Endothelial cell of umbilical vein (primary cell): ENCODE measurements at regions not wholly inside any gene's neighbourhood (a gene's known extent, or its start where the extent isn't known, plus 50 kb on each side); places are given as distances from the start of the nearest gene placed in this dataset.

Experiments used
- BruUV-seq: library from RNA; stranded (reverse); fragments of 400-500 nt; replicated peaks from 2 replicates; lab custom pipeline; 2021; lab: Mats Ljungman, UMichigan
- CTCF ChIA-PET: fragments of 300-600, 350-600 bp; sonication (Branson Sonifier 250); formaldehyde crosslinking; loops from one replicate; lab custom pipeline; 2021; ENCODE audit warnings: antibody characterized with exemption, inconsistent platforms; lab: Charles Lee
- POLR2A ChIA-PET: fragments of 300-600, 350-600 bp; sonication (Branson Sonifier 250); formaldehyde crosslinking; loops from one replicate; lab custom pipeline; 2021; ENCODE audit warnings: antibody characterized with exemption, inconsistent platforms; lab: Charles Lee
- DNase-seq: peaks from one replicate; pipeline ENCODE4 v3.0.0-alpha.2; 2011; ENCODE audit warnings: low read depth, low spot score
- FAIRE-seq: peaks from 2 replicates; lab custom pipeline; 2011; peaks lifted over from hg19 to GRCh38; lab: Jason Lieb, UNC
- H2AFZ ChIP-seq: 2 replicates; pipeline ENCODE4 v1.6.0; 2012; ENCODE audit warnings: low read depth, low read length, control low read depth, inconsistent platforms
- H3K27ac ChIP-seq: 2 replicates; pipeline ENCODE4 v1.5.1; 2011; ENCODE audit warnings: low read depth, mild to moderate bottlenecking, control low read depth, low read length, moderate library complexity; ENCODE audit not compliant: insufficient read depth
- H3K27me3 ChIP-seq, 2 experiments: 2 replicates each; pipeline versions ENCODE4 v1.6.0 to v1.6.1; 2011; ENCODE audit warnings: low read length in 2 of 2, mixed read lengths in 1 of 2; ENCODE audit not compliant: control insufficient read depth in 2 of 2, insufficient read depth in 2 of 2
- H3K36me3 ChIP-seq, 2 experiments: 2 replicates in 1 of 2; 3 replicates in 1 of 2; pipeline ENCODE4 v1.5.1; 2011; ENCODE audit warnings: low read length in 2 of 2, mild to moderate bottlenecking in 1 of 2, moderate library complexity in 1 of 2; ENCODE audit not compliant: control insufficient read depth in 2 of 2, insufficient read depth in 2 of 2; ENCODE audit errors: extremely low read depth in 1 of 2
- H3K4me1 ChIP-seq: 3 replicates; pipeline ENCODE4 v1.5.1; 2011; ENCODE audit warnings: mild to moderate bottlenecking, low read length; ENCODE audit not compliant: control insufficient read depth, insufficient read depth; ENCODE audit errors: extremely low read depth
- H3K4me2 ChIP-seq: 2 replicates; pipeline ENCODE4 v1.6.1; 2011; ENCODE audit warnings: low read length, control low read depth, mixed read lengths; ENCODE audit not compliant: insufficient read depth
- H3K4me3 ChIP-seq, 3 experiments: fragments of 200-600 bp in 1 of 3; sonication (generic), shearing (Covaris generic) in 1 of 3; replicated peaks in 1 of 3; 2 replicates each; pipeline ENCODE4 v1.5.1; 2011 to 2016; ENCODE audit warnings: control low read depth in 3 of 3, low read length in 3 of 3, mild to moderate bottlenecking in 2 of 3, inconsistent platforms in 1 of 3, low read depth in 1 of 3, moderate library complexity in 1 of 3; ENCODE audit not compliant: insufficient read depth in 1 of 3
- H3K79me2 ChIP-seq: 2 replicates; pipeline ENCODE4 v1.6.0; 2012; ENCODE audit warnings: low read length, inconsistent platforms; ENCODE audit not compliant: control insufficient read depth, insufficient read depth
- H3K9ac ChIP-seq: replicated peaks from 2 replicates; pipeline ENCODE3; 2011; ENCODE audit warnings: low read length, control low read depth; ENCODE audit not compliant: insufficient read depth; ENCODE audit errors: extremely low read depth
- H3K9me1 ChIP-seq: replicated peaks from 3 replicates; pipeline ENCODE4 v1.6.0; 2011; ENCODE audit warnings: mild to moderate bottlenecking, low read length; ENCODE audit not compliant: control insufficient read depth, insufficient read depth; ENCODE audit errors: extremely low read depth
- H3K9me3 ChIP-seq: replicated peaks from 2 replicates; pipeline ENCODE4 v1.5.1; 2012; ENCODE audit warnings: low read length, inconsistent platforms; ENCODE audit not compliant: control insufficient read depth, insufficient read depth
- H4K20me1 ChIP-seq: replicated peaks from 2 replicates; pipeline ENCODE3; 2011; ENCODE audit warnings: mild to moderate bottlenecking, low read length; ENCODE audit not compliant: control insufficient read depth, insufficient read depth; ENCODE audit errors: extremely low read depth
- EZH2 ChIP-seq: IDR thresholded peaks from 2 replicates; pipeline ENCODE4 v1.6.1; 2012; ENCODE audit warnings: borderline replicate concordance, low read depth, mild to moderate bottlenecking, moderate library complexity, low read length, inconsistent platforms; ENCODE audit not compliant: severe bottlenecking
- FOS ChIP-seq: IDR thresholded peaks from 2 replicates; pipeline ENCODE4 v1.6.1; 2011; ENCODE audit warnings: mild to moderate bottlenecking, low read length, moderate library complexity, borderline replicate concordance; ENCODE audit not compliant: insufficient read depth
- GATA2 ChIP-seq: IDR thresholded peaks from 2 replicates; pipeline ENCODE4 v1.7.0; 2011; ENCODE audit warnings: low read depth, mild to moderate bottlenecking, moderate library complexity, mixed read lengths, low read length; ENCODE audit not compliant: insufficient read length, insufficient read depth
- JUN ChIP-seq: IDR thresholded peaks from 2 replicates; pipeline ENCODE4 v1.6.1; 2011; ENCODE audit warnings: borderline replicate concordance, low read depth; ENCODE audit not compliant: insufficient read length, insufficient read depth
- MYC ChIP-seq: IDR thresholded peaks from one replicate; pipeline ENCODE4 v1.6.1; 2011; ENCODE audit warnings: mild to moderate bottlenecking, low read depth, low read length
- POLR2A ChIP-seq: IDR thresholded peaks from 2 replicates; pipeline ENCODE4 v1.6.1; 2012; ENCODE audit warnings: low read depth, mild to moderate bottlenecking, control low read depth, low read length
- POLR2AphosphoS5 ChIP-seq: IDR thresholded peaks from 2 replicates; pipeline ENCODE4 v1.6.1; 2012; ENCODE audit warnings: low read depth, mild to moderate bottlenecking, control low read depth, low read length, moderate library complexity; ENCODE audit not compliant: insufficient read depth
- dilution Hi-C: fragments of 300-500 bp; cut with MboI; formaldehyde crosslinking; loops from one replicate; pipeline ENCODE4 v1.15.0; 2019; ENCODE audit warnings: low sequenced_read_pairs; ENCODE audit not compliant: extremely low pct_ligation_motif_present
- intact Hi-C: fragments of 100-400 bp; cut with micrococcal nuclease; formaldehyde crosslinking; loops from one replicate; pipeline ENCODE4 v1.10.0; 2022
- TF ChIP-seq, protein P1 (sequence below), 2 donors: IDR thresholded peaks; 1 replicate in 1 of 2; 2 replicates in 1 of 2; pipeline ENCODE4 v1.5.1; 2011; ENCODE audit warnings: low read length in 2 of 2, mild to moderate bottlenecking in 2 of 2, moderate library complexity in 2 of 2, control low read depth in 1 of 2, inconsistent platforms in 1 of 2, low read depth in 1 of 2; ENCODE audit not compliant: insufficient read depth in 1 of 2; ENCODE audit errors: extremely low read depth in 1 of 2
- TF ChIP-seq, protein P2 (sequence below): IDR thresholded peaks from 2 replicates; pipeline ENCODE4 v1.6.1; 2011; ENCODE audit not compliant: insufficient read depth, insufficient read length

GRCh38 chr6:143006787-143007186, 53.9 kb upstream of the AIG1 start:
- Histone ChIP-seq H4K20me1 (no peaks in the 10 kb centered on the region), H3K9me1 (no peaks in the 10 kb centered on the region), H3K4me2 (no peak overlapping the region), H3K4me3 (no peak overlapping the region), H2AFZ (no peak overlapping the region), H3K27me3 (peaks cover 0 to 3% of the 10 kb centered on the region in 2 experiments), H3K36me3 (no peaks in the 10 kb centered on the region), H3K79me2 (no peaks in the 10 kb centered on the region), H3K9ac (no peak overlapping the region), H3K9me3 (no peaks in the 10 kb centered on the region), H3K27ac (no peak overlapping the region), H3K4me1 (no peaks in the 10 kb centered on the region)
- BruUV-seq, result no TSS peak
- ChIA-PET CTCF (interaction anchor here (0.7 kb wide), 1 partner anchor 12 kb away, joined by 3 read pairs; no protein-coding TSS in a partner anchor), POLR2A (no interaction called here)
- intact Hi-C loops, result no loop called here
- TF ChIP-seq MYC (no peak), POLR2AphosphoS5 (no peak), FOS (no peak), GATA2 (no peak), JUN (no peak), EZH2 (no peak), POLR2A (no peak)
- TF ChIP-seq, protein P1, sequence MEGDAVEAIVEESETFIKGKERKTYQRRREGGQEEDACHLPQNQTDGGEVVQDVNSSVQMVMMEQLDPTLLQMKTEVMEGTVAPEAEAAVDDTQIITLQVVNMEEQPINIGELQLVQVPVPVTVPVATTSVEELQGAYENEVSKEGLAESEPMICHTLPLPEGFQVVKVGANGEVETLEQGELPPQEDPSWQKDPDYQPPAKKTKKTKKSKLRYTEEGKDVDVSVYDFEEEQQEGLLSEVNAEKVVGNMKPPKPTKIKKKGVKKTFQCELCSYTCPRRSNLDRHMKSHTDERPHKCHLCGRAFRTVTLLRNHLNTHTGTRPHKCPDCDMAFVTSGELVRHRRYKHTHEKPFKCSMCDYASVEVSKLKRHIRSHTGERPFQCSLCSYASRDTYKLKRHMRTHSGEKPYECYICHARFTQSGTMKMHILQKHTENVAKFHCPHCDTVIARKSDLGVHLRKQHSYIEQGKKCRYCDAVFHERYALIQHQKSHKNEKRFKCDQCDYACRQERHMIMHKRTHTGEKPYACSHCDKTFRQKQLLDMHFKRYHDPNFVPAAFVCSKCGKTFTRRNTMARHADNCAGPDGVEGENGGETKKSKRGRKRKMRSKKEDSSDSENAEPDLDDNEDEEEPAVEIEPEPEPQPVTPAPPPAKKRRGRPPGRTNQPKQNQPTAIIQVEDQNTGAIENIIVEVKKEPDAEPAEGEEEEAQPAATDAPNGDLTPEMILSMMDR (IDR thresholded peaks at IDR 0.05; ENCODE audit: extremely low read depth in 1 of 2, insufficient read depth in 1 of 2, low read depth in 1 of 2, low read length in 2 of 2), result no peak
- TF ChIP-seq, protein P2, sequence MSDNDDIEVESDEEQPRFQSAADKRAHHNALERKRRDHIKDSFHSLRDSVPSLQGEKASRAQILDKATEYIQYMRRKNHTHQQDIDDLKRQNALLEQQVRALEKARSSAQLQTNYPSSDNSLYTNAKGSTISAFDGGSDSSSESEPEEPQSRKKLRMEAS, result no peak
- dilution Hi-C loops, result no loop called here
- DNase-seq (no peak), FAIRE-seq (no peak)
